GM13976 (cell line): ENCODE measurements at regions not wholly inside any gene's neighbourhood (a gene's known extent, or its start where the extent isn't known, plus 50 kb on each side); places are given as distances from the start of the nearest gene placed in this dataset.
"Not testable (repeated sequence)": the region's sequence is repeated elsewhere in the genome, so short reads cannot be mapped to it uniquely, and the experiment has no call there.

ENCODE experiments used
- DNase-seq: peaks from one replicate; pipeline ENCODE4 v3.0.0; 2012; ENCODE audit warnings: low spot score
- in situ Hi-C: fragments of 300-500 bp; cut with MboI; formaldehyde crosslinking; loops from one replicate; pipeline ENCODE4 v1.12.0; 2022; ENCODE audit warnings: low sequenced_read_pairs, mixed read lengths, inconsistent platforms; ENCODE audit not compliant: unreplicated experiment
- TF ChIP-seq, protein P1 (sequence below): IDR thresholded peaks from 2 replicates; pipeline ENCODE4 v1.5.1; 2012; ENCODE audit warnings: borderline replicate concordance, mild to moderate bottlenecking; ENCODE audit not compliant: insufficient read depth; ENCODE audit errors: extremely low read depth, missing control alignments, control extremely low read depth

DNA sequence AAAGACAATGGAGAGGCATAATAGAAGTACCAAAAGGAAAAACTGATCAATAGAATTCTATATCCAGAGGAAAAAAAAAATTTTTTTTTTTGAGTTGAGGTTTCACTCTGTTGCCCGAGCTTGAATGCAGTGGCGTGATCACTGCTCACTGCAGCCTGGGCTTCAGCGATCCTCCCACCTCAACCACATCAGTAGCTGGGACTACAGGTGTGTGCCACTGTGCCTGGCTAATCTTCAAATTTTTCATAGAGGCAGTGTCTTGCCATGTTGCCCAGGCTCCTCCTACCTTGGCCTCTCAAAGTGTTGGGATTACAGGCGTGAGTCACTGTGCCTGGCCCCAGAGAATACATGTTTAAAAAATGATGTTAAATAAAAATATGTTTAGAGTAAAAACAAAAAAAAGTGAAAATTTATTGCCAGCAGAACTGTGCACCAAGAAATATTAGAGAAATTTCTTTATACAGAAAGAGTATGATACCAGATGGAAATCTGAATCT is 154.3 kb upstream of the ZBTB20 start:
- DNase-seq, result no peak
- TF ChIP-seq, protein P1, sequence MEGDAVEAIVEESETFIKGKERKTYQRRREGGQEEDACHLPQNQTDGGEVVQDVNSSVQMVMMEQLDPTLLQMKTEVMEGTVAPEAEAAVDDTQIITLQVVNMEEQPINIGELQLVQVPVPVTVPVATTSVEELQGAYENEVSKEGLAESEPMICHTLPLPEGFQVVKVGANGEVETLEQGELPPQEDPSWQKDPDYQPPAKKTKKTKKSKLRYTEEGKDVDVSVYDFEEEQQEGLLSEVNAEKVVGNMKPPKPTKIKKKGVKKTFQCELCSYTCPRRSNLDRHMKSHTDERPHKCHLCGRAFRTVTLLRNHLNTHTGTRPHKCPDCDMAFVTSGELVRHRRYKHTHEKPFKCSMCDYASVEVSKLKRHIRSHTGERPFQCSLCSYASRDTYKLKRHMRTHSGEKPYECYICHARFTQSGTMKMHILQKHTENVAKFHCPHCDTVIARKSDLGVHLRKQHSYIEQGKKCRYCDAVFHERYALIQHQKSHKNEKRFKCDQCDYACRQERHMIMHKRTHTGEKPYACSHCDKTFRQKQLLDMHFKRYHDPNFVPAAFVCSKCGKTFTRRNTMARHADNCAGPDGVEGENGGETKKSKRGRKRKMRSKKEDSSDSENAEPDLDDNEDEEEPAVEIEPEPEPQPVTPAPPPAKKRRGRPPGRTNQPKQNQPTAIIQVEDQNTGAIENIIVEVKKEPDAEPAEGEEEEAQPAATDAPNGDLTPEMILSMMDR, result no peak
- in situ Hi-C loops, result no loop called here

DNA sequence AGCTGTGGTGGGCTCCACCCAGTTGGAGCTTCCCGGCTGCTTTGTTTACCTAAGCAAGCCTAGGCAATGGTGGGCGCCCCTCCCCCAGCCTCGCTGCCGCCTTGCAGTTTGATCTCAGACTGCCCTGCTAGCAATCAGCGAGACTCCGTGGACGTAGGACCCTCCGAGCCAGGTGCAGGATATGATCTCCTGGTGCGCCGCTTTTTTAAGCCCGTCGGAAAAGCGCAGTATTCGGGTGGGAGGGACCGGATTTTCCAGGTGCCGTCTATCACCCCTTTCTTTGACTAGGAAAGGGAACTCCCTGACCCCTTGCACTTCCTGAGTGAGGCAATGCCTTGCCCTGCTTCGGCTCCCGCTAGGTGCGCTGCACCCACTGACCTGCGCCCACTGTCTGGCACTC is 170.9 kb upstream of the ZBTB20 start:
- in situ Hi-C loops, DNase-seq: not testable (repeated sequence)

DNA sequence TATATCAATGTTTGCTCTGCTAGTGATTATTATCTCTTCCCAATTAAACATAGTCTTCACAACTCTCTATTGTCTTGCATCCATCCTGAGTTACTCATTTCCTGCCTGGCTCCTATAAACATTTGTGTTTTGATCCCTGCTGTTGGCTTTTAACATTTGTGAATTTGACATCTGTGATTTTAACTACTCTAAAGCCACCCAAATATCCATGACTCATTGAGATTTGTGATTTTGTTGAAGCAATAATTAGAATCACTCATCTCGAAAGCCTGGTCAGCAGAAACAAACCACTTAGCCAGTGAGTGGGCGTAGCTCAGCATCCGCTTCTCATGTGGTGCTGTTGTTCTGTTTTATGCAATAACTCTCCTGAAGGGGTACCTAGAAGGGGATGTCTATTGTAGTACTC is 174.3 kb upstream of the ZBTB20 start:
- in situ Hi-C loops, result no loop called here
- DNase-seq, result peak; percentile 9
- TF ChIP-seq, protein P1, result no peak

- no peak for DNase-seq
- in situ Hi-C loops, result no loop called here
- TF ChIP-seq, protein P1, result no peak
Observed at GRCh38 chr3:115322901-115323300, 175.8 kb upstream of the ZBTB20 start.

- DNase-seq, result no peak
- TF ChIP-seq, protein P1, result no peak
- in situ Hi-C loops, result no loop called here
Observed at GRCh38 chr3:115323380-115323779, 176.3 kb upstream of the ZBTB20 start.

DNA sequence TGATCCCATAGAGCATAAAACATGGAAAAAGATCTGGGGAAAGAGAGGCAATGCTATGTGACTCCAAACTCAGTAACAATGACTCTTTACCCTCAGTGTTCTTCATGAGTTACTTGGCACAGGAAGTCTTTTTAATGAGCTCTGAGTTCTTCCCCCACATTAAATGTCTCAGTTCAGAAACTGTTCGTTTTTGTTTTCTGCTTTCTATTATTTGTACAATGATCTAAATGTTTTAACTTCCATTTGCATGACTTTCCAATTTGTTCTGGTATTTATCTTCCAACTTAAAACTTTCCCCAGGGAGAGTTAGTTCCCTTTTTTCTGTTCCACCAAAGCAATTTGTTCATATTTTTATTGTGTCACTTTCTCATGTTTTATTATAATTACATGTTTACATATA is 177.0 kb upstream of the ZBTB20 start:
- TF ChIP-seq, protein P1, result no peak
- DNase-seq, result no peak
- in situ Hi-C loops, result no loop called here

- DNase-seq, result no peak
- TF ChIP-seq, protein P1, result no peak
- in situ Hi-C loops, result no loop called here
Observed at GRCh38 chr3:115325539-115325938, 178.5 kb upstream of the ZBTB20 start.

DNA sequence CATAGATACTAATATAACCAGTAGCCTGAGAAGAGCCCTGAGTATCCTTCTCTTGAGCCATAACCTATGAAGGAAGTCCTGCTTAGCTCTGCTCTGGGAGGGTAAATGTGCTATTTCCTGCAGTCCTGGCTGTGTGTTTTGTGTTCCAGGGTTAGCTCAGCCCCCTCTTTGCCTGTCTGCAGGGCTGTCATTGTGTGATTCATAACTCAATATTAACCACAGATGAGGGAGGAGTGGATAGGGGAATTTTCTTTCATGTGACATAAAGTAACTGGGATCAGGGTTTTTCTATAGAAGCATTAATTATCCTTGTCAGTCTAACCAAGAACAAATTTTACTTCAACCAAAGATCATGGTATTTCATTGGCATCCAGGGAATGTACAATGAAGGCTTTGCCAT is 183.3 kb upstream of the ZBTB20 start:
- in situ Hi-C loops, result no loop called here
- no peak for DNase-seq
- TF ChIP-seq, protein P1, result no peak
